HL-60/S4 (cell line): ENCODE measurements at regions not wholly inside any gene's neighbourhood (a gene's known extent, or its start where the extent isn't known, plus 50 kb on each side); places are given as distances from the start of the nearest gene placed in this dataset.

Source experiments
- in situ Hi-C: fragments of 300-500 bp; cut with MboI; formaldehyde crosslinking; loops from 2 replicates; pipeline ENCODE4 v1.14.3; 2022; ENCODE audit warnings: low sequenced_read_pairs

GRCh38 chr4:177235026-177235425 lies 74.6 kb upstream of the NEIL3 start:
- in situ Hi-C loops: no loop called here

GRCh38 chr4:177236886-177237285 lies 72.8 kb upstream of the NEIL3 start:
- in situ Hi-C loops: no loop called here

- in situ Hi-C loops: no loop called here
Measured at GRCh38 chr4:177237291-177237690, 72.4 kb upstream of the NEIL3 start.

- in situ Hi-C loops: no loop called here
Measured at GRCh38 chr4:177239477-177239876, 70.2 kb upstream of the NEIL3 start.

GRCh38 chr4:177239878-177240277 lies 69.8 kb upstream of the NEIL3 start:
- in situ Hi-C loops: no loop called here

- in situ Hi-C loops: no loop called here
Measured at GRCh38 chr4:177242651-177243286, 66.9 kb upstream of the NEIL3 start.

GRCh38 chr4:177246641-177247584 lies 62.8 kb upstream of the NEIL3 start:
- in situ Hi-C loops: no loop called here

- in situ Hi-C loops: loop anchor here (10.0 kb wide), 1 partner anchor 85 kb away; no protein-coding TSS in a partner anchor
Measured at GRCh38 chr4:177250056-177250696, 59.5 kb upstream of the NEIL3 start.

GRCh38 chr4:177251237-177251636 lies 58.4 kb upstream of the NEIL3 start:
- in situ Hi-C loops: loop anchor here (10.0 kb wide), 1 partner anchor 84 kb away; no protein-coding TSS in a partner anchor

- in situ Hi-C loops: loop anchor here (10.0 kb wide), 1 partner anchor 79 kb away; no protein-coding TSS in a partner anchor
Measured at GRCh38 chr4:177255359-177255758, 54.3 kb upstream of the NEIL3 start.

- in situ Hi-C loops: loop anchor here (10.0 kb wide), 1 partner anchor 78 kb away; no protein-coding TSS in a partner anchor
Measured at GRCh38 chr4:177256950-177257349, 52.7 kb upstream of the NEIL3 start.

GRCh38 chr4:177259466-177259865 lies 50.2 kb upstream of the NEIL3 start:
- in situ Hi-C loops: loop anchor here (10.0 kb wide), 1 partner anchor 75 kb away; no protein-coding TSS in a partner anchor
